Fibroblast of skin of right biceps (primary cell): ENCODE measurements at regions not wholly inside any gene's neighbourhood (a gene's known extent, or its start where the extent isn't known, plus 50 kb on each side); places are given as distances from the start of the nearest gene placed in this dataset.

Experiments used
- DNase-seq: peaks from one replicate; pipeline ENCODE4 v3.0.0-alpha.2; 2013

DNA sequence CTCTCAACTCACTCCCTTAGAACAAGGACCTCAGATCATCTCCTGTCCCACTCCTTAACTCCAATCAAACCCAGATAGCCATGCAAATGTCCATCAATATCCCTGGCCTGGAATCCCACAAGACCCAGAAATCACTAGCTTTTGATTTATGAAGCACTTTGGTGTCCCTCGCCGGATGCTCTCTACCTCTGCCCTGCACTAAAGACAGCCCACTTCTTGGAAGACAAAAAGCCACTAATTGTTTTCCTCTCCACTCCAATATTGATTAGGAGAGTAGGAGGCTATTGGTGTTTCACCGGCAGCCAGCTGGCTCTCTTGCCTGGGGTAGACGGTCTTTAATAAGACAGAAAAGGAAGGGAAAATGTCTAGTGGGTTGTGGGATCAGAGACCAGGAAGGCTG lies 221.2 kb downstream of the BUD13 start:
- DNase-seq, result no peak

DNA sequence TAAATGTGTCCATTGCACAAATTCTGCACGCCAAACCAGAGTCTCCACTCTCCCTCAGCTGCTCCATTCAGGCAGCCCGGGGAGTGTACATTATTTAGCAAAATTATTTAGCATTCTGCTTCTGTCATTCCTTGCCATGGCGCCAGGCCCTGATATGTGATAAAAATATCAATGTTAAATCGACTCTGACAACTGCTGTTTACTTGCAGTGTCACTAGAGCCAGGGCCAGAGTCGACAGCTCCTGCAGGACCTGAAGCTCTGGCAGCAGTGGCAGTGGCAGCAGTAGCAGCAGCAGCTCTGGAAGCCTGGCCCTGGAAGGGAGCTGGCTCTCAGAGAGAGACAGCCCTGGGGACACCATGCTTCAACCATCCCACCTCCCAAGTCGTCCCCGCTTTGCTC lies 224.5 kb downstream of the BUD13 start:
- DNase-seq, result no peak

DNA sequence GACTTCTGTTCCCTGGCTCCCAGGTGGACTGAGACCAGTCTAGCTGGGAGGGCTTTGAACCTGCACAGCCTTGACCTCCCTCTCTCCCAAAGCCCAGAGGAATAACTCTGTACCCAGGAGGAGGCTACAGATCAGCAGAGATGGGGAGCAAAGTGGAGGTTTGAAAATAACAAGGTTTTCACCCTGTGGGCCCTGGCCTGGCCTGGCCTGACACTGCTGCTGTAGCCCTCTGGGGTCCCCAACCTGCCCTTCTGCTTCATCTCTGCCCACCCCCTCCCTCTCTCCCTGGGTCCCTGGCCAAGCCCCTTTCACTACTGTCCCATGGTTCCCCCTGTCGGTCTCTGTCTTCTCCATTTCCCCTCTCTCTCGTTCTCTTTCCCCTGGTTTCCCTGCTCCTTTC lies 225.2 kb downstream of the BUD13 start:
- DNase-seq, result no peak

DNA sequence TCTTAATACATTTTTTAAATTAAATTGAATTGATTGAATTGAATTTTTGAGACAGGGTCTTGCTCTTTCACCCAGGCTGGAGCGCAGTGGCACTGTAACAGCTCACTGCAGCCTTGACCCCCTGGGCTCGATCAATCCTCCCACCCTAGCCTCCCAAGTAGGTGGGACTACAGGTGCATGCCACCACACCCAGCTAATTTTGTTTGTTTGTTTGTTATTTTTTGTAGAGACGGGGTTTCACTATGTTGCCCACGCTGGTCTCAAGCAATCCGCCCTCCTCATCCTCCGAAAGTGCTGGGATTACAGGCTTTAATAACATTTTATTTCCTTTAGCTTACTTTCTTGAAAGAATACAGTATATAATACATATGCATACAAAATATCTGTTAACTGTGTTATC lies 226.9 kb downstream of the BUD13 start:
- DNase-seq, result no peak

DNA sequence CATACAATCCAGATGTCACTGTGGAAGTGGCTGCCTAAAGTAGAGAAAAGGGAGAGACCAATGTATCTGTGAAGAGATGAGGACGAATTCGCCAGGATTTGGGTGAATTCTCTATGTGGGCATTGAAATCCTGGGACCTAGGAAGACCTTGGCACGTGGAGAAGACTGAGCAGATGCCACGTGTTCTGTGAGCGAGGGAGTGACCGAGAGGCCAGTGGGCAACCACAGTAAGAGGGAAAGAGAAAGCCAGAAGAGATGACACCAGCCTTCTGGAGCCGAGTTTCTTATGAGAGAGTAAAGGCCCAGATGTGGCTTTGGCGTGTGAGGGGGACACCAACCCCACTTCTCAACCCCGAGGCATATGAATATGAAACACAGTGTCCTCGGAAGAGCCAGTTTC lies 228.1 kb downstream of the BUD13 start:
- DNase-seq, result no peak

DNA sequence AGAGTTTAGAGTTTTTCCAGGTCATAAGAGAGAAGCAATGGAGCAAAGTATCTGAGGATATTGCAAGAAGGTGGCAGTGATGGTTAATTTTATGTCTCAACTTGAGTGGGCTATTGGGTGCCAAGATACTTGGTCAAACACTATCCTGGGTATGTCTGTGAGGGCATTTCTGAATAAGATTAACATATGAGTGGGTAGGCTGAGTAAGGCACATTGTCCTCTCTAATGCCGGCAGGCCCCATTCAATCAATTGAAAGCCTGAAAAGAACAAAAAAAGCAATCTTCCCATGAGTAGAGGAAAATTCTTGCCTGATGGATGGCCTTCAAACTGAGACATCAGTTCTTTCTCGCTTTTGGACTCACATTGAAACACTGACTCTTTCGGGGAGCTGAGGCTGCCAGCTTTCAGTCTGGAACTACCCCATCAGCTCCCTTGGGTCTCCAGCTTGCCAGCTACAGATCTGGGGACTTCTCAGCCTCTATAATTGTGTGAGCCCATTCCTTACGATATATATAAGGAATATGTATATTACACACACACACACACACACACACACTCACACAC lies 228.8 kb downstream of the BUD13 start:
- DNase-seq, result no peak

DNA sequence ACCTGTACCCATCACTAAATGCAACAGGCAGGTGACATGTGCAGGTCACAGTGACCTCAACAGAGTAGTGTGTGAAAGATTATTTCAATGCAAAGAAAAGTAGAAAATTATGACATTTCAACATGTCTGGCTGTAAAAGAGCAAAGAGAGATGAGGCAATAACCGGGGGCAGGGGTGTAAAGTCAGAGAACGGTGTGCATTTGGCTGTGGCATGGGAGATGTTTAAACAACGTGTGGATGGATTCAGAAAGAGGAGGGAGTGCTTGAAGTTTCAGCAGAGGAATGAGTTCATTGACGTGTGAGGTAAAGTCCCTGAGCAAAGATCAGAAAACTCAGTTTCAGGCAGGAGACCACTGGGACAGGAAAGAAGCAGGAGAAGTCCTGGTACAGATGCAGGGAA lies 229.7 kb downstream of the BUD13 start:
- DNase-seq, result no peak

DNA sequence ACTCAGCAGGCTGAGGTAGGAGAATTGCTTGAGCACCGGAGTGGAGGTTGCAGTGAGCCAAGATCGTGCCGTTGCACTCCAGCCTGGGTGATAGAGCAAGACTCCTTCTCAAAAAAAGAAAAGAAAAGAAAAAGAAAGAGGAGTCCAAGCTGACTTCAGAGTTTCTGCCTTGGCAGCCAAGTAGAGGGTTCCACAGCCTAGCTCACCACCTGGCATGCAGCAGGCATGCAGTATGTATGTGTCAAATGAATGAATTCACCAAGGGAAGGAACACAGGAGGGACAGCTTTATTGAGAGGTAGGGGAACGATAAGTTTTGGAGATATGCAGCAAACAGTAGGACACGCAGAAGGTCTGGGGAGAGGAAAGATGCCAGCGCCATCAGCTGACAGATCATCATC lies 230.4 kb downstream of the BUD13 start:
- DNase-seq, result no peak

DNA sequence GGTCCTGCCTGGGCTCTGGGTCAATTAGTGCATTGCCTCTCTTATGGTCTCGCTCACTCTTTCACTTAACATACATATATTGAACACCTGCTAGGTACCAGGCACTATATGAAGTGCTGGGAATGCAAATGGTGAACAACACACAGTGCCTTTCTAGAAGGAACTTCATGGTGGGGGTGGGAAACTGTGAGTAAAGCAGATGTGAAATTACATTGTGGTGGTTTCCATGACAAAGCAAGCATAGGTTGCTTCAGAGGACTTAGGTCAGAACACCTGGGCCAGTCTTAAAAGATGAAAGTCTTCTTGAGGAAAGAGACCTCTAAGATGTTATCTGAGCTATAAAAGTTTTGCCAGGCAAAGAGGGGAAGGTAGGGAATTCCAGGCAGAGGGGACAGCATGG lies 231.3 kb downstream of the BUD13 start:
- no peak for DNase-seq

GRCh38 chr11:116540645-116541304 lies 232.0 kb downstream of the BUD13 start:
- DNase-seq, result no peak

GRCh38 chr11:116539836-116540418 lies 232.9 kb downstream of the BUD13 start:
- DNase-seq, result no peak

DNA sequence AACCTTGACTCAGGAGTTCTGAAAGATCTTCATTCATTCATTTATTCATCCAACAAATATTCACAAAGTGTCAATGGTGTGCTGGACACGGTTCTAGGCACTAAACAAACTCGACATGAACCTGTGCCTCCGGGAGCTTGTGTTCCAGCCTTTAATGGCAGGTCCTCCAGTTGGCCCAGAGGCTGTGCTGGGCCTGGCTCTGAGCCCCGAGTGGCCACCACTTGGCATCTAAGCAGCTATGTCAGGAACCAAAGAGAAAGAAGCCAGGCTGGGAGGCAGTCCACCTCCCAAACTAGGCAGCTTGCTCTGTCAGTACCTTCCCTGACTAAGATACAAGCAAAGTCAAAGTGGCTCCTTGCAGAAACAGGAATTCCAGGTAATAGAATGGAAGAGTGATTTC lies 233.6 kb downstream of the BUD13 start:
- no peak for DNase-seq

DNA sequence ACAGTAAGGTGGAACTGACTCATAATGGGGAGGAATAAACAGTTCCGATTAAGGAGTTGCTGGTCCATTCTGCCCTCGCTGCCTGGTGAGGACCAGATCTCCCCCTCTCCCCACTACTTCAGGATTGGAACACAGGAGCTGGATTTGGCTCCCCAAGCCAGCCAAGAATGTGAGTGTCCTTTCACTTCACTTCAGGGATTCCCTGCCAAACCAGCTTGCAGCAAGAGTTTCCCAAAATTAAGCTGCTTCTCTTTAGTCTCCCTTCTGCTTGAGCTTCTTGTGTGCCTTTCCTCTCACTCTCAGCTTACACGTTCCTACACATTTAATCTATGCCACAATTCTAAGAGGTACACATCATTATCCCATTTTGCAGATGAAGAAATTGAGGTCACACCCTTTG lies 234.1 kb downstream of the BUD13 start:
- DNase-seq, result no peak

DNA sequence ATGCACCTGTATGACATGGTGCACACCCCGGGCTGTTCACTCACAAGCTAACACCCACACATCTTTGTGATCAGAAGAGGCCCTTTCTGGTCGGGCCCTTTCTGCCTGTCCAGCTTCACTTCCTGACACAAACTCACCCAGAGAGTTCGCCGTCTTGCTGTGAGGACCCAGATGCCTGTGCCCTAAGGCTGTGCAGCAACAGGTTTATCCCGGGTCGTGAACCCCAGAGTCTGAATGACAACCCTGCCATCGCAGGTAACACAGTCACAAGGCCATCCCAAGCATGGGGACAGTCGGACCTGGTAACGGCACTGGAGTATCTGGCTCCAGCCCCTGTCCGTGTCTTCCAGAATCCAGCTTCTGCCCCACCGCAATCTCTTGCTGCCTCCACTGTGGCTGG lies 235.1 kb downstream of the BUD13 start:
- no peak for DNase-seq

GRCh38 chr11:116537121-116537520 lies 235.7 kb downstream of the BUD13 start:
- DNase-seq, result no peak

- no peak for DNase-seq
Observed at GRCh38 chr11:116536416-116536815, 236.4 kb downstream of the BUD13 start.

GRCh38 chr11:116535994-116536393 lies 236.8 kb downstream of the BUD13 start:
- DNase-seq, result no peak

- DNase-seq, result no peak
Observed at GRCh38 chr11:116535120-116535519, 237.7 kb downstream of the BUD13 start.

GRCh38 chr11:116534270-116534975 lies 238.4 kb downstream of the BUD13 start:
- DNase-seq, result no peak

DNA sequence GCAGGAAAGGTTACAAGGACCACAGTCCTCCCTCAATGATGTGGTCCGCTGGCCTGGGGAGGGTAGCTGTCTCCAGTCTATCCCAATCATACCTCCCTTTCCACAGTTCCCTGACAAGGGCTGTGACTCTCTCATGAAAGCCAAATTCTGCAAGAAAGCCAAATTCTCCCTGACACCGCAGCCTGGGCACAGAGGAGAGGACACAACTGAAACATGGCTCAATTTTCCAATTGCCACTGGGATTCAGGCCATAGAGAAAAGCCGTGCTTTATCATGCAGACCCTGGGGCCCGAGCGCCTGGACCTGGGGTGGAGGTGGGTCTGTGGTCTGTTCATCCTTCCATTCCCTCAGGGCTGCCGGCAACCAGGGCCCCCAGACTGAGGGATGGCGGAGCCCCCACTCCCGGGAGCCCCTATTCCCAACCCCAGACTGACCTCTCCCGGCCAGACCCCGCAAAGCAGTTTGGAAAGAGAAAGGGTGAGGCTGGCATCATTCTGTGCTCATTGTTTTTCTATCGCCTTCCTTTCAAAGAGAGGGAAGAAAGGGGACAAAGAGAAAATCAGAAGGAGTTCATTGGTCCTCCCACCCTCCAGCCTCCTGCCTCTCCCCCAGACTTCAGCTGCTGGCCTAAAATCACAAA lies 239.5 kb downstream of the BUD13 start:
- DNase-seq, result no peak

- no peak for DNase-seq
Observed at GRCh38 chr11:116532066-116532465, 240.7 kb downstream of the BUD13 start.

- no peak for DNase-seq
Observed at GRCh38 chr11:116530705-116531104, 242.1 kb downstream of the BUD13 start.

DNA sequence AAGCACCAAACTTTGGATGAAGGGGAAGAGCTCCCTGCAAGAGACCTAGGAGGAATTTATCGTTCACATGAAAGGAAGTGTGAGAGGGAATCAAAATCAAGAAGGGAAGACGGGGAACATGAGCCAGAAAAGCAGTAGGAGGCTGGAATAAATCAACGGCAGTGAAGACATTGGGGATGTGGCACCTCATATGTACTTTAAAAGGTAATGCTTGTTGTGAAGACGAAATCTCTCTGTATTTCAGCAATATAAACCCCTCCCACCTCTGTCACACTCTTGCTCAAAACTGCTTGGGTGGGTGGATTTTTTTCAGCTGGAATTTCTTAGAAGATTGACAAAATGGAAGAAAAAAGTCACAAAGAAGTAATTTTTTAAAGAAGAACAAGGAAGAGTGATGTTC lies 243.5 kb downstream of the BUD13 start:
- no peak for DNase-seq
